Activated CD4-positive, alpha-beta T cell treated with anti-CD3 and anti-CD28 coated beads, Interleukin-2, amount 50 U/mL, for 16 hours (primary cell): ENCODE measurements at regions not wholly inside any gene's neighbourhood (a gene's known extent, or its start where the extent isn't known, plus 50 kb on each side); places are given as distances from the start of the nearest gene placed in this dataset.
"Not testable (repeated sequence)": the region's sequence is repeated elsewhere in the genome, so short reads cannot be mapped to it uniquely, and the experiment has no call there.

ENCODE experiments used
- DNase-seq: peaks from one replicate; pipeline ENCODE4 v3.0.0-alpha.2; 2020

- DNase-seq, result no peak
These were observed 77.6 kb upstream of the ANKRD55 start for GRCh38 chr5:56310711-56311204.

- DNase-seq, result no peak
These were observed 76.2 kb upstream of the ANKRD55 start for GRCh38 chr5:56309262-56309826.

DNA sequence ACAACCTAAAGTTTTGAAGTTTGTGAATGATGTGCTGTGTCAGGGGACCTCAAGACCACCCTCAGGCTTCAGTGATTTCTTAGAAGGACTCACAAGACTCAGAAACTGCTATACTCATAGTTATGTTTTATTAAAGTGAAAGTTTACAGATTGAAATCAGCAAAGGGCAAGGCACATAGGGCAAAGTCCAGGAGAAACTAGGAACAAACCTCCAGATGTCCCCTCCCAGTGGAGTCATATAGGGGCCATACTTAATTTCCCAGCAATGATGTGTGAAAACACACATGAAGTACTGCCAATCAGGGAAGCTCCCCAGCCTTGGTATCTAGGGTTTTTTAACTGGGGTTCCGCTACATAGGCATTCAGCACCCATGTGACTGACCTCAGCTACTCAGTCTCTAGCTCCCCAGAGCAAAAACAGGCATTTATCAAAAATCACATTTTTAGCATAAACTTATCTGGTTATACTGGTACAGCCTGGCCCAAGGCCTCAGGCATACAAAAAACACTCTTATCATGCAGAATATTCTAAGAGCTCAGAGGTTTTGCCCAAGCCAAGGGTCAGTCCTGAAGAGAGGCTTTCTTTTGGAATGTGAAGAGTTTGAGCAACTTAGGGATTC lies 74.7 kb upstream of the ANKRD55 start:
- no peak for DNase-seq

DNA sequence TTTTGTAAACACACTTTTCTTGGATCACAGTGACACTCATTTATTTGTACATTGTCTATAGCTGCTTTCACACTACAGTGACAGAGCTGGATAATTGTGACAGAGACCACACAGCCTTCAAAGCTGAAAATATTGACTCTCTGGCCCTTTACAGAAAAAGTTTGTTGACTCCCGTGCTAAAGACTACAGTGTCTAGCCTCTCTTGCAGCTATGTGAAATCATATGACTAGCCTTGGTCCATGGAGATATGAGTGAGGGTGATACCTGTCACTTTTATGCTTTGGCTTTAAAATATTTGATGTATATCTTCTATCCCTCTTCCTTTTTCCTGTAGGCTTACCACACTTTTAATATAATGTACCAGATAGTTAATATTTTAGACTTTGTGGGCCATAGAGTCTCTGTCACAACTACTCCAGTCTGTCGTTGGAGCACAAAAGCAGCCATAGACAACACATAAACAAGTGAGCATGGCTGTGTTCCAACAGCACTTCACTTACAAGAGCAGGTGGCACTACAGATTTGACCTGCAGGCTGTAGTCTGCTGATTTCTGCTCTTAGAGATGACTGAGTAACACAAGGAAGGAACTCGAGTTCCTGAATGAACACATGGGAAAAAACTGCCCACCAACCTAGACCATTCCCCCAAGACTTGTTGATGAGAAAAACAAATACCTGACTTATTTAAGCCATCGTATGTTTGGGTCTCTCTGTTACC lies 73.5 kb upstream of the ANKRD55 start:
- DNase-seq, result no peak

DNA sequence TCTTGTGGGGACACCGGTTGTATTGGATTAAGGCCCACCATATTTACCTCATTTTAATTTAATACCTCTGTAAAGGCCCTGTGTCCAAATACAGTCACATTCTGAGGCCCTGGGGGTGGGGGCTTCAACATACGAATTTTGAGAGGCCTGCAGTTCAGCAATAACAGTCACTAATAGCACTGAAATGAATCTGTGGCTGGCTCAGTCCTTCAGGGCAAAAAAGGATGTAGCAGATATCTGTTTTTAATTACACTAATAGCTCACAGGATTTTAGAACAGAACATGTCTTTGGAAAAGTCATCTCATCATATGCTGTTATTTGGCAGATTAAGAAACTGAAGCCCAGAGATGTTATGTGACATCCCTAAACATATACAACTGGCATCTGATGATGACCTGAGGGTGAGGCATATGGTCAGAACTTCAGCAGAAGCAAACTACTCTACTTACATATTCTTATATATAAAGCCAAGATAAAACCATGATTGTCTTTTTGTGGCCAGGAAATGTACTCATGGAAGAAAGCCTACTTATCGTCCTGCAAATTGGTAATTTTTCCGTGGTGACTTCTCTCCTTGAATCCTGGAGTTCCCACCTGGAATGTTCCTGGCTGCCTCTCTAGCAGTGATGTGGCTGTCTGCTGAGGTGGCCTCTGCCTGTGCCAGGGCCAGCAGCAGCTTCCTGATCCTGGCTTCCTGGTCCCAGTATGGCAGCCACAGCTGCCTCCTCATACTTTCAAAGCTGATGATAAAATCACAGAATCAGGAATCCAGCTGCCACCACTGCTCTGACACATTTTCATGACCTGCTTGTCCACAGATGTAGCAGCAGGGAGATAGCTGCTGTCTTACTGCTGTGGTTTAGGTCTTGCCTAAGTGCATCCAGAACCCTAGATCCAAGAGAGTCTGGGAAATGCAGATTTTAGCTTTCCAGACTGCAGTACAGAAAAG lies 72.1 kb upstream of the ANKRD55 start:
- DNase-seq, result no peak

- no peak for DNase-seq
These were observed 70.4 kb upstream of the ANKRD55 start for GRCh38 chr5:56303511-56303910.

DNA sequence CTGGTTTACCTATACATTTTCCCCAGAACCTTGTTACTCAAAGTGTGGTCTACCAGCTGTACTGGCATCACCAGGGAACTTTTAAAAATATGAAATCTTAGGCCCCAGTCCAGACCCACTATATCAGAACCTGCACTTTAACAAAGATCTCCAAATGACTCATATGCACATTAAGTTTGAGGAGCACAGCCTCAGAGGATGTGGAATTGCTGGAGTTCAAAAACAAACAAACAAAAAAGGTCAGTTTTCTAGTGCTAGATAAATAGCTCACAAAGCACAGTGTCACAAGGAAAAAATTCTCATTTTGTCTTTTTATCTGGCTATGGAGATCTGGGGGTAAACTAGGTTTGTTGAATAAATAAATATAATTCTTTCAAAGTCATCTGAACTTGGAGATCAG lies 68.9 kb upstream of the ANKRD55 start:
- no peak for DNase-seq

GRCh38 chr5:56301069-56301468 lies 67.9 kb upstream of the ANKRD55 start:
- no peak for DNase-seq

- DNase-seq, result no peak
These were observed 66.1 kb upstream of the ANKRD55 start for GRCh38 chr5:56299212-56299611.

GRCh38 chr5:56298336-56299090 lies 65.4 kb upstream of the ANKRD55 start:
- no peak for DNase-seq

GRCh38 chr5:56297851-56298250 lies 64.7 kb upstream of the ANKRD55 start:
- no peak for DNase-seq

- not testable (repeated sequence) for DNase-seq
These were observed 62.2 kb upstream of the ANKRD55 start for GRCh38 chr5:56295311-56295710.

DNA sequence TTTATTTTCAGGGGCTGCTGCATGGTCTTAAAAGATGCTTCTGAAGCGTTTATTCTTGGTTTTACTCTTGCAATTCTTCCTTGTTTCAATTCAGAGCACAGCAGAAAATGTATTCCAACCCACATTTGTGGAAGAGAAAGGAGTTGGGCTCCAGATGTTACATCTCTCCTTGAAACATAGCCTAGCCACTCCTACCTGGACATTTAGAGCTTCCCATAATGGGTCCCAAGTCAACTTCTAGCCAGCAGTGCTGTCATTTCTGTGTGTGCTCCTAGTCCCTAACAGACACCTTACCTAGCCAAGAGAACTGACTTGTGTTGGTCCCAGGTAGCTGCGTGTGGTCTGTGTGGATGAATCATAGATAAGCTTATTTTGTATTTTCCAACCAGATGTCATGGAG lies 61.2 kb upstream of the ANKRD55 start:
- no peak for DNase-seq

GRCh38 chr5:56292874-56293273 lies 59.7 kb upstream of the ANKRD55 start:
- not testable (repeated sequence) for DNase-seq

- DNase-seq, result no peak
These were observed 58.7 kb upstream of the ANKRD55 start for GRCh38 chr5:56291661-56292374.

GRCh38 chr5:56291079-56291643 lies 58.0 kb upstream of the ANKRD55 start:
- DNase-seq, result no peak

DNA sequence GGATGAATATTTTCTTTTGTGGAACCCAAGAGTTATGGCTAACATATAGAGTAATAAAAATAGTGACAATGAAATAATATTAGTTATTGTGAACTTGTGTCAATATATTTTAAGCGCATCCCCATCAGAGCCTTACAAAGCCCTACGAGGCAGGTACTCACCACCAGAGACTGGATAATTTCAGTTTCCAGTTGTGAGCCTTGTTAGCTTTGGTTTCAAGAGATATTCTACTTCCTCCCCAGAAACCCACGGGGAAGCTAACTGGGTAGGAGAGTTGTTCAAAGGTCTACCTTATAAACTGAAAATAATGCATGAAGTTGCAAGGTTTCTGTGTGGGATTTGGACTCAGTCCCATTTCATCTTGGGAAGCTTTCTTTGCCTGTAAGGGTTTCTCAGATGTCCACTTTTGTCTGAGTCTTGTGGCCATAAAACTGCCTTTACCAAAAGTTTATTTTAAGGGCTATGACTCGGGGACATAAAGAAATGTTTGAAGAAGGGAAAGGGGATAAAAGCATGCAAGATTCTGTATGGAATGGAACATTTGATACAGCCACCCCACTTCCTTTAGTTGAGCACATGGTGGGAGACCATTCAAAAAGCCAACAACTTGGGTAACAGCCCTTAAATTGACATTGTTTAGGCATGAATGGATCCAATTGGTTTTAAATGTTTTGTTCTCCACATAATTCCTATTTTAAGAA lies 57.4 kb upstream of the ANKRD55 start:
- no peak for DNase-seq

DNA sequence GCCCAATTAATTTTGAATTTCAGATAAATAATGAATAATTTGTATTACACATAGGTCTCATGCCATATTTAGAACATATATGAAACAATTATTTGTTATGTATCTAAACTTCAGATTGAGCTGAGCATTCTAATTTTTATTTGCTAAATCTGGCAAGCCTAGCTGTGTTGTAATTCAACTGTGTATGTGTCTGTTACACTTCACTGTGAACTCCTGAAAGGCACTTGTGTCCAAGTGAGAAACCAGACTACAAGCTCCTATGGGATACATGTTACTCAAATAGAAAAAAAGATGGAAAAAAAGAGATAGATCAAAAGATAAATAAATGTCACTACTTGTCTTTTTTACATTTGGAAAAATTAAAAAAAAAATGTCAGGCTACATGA lies 56.5 kb upstream of the ANKRD55 start:
- no peak for DNase-seq

GRCh38 chr5:56288873-56289601 lies 55.9 kb upstream of the ANKRD55 start:
- no peak for DNase-seq
